Right lobe of liver (tissue), 4 donors: ENCODE measurements at regions not wholly inside any gene's neighbourhood (a gene's known extent, or its start where the extent isn't known, plus 50 kb on each side); places are given as distances from the start of the nearest gene placed in this dataset.

Source experiments
- CTCF ChIP-seq, 4 donors: fragments of 200-600 bp in 3 of 4; fragments of 450-650 bp in 1 of 4; IDR thresholded peaks; one replicate each; pipeline versions ENCODE4 v1.5.1 to v1.8.0; 2016 to 2022; ENCODE audit warnings: antibody characterized with exemption in 4 of 4, mild to moderate bottlenecking in 2 of 4
- POLR2A ChIP-seq: fragments of 450-650 bp; IDR thresholded peaks from one replicate; pipeline ENCODE4 v1.6.1; 2017; ENCODE audit warnings: antibody characterized with exemption, mild to moderate bottlenecking
- donor health status: DM: no; HTN: no; CAD: no.
- donor health status: DM: no; HTN: no; CAD: no.
- donor health status: DM: no; HTN: yes; CAD: no.

GRCh38 chr6:25217302-25217701 lies 61.9 kb upstream of the CARMIL1 start:
- no peak for TF ChIP-seq CTCF (IDR thresholded peaks at IDR 0.05)
- no peak for TF ChIP-seq POLR2A
